Dendritic cell treated with granulocyte-macrophage colony-stimulating factor and Interleukin-4, amounts not matched to agents 40 ng/mL and 50 ng/mL, for 4 days (primary cell): ENCODE measurements at regions not wholly inside any gene's neighbourhood (a gene's known extent, or its start where the extent isn't known, plus 50 kb on each side); places are given as distances from the start of the nearest gene placed in this dataset.

ENCODE experiments used
- H3K27ac Mint-ChIP-seq: one replicate; pipeline ENCODE4 v1.8.0; 2022; ENCODE audit warnings: mild to moderate bottlenecking, mixed read lengths
- H3K27me3 Mint-ChIP-seq: one replicate; pipeline ENCODE4 v1.8.0; 2022; ENCODE audit warnings: mild to moderate bottlenecking, mixed read lengths
- H3K36me3 Mint-ChIP-seq: one replicate; pipeline ENCODE4 v1.8.0; 2022; ENCODE audit warnings: low read depth, mixed read lengths
- H3K4me1 Mint-ChIP-seq: one replicate; pipeline ENCODE4 v1.8.0; 2022; ENCODE audit warnings: low read depth, mixed read lengths
- H3K4me3 Mint-ChIP-seq: one replicate; pipeline ENCODE4 v1.8.0; 2022; ENCODE audit warnings: mild to moderate bottlenecking, moderate library complexity, mixed read lengths
- H3K9me3 Mint-ChIP-seq: one replicate; pipeline ENCODE4 v1.8.0; 2022; ENCODE audit warnings: mixed read lengths
- intact Hi-C: fragments of 100-400 bp; cut with micrococcal nuclease; formaldehyde crosslinking; loops from one replicate; pipeline ENCODE4 v1.15.0; 2022

- no peak overlapping the region for H3K4me3 Mint-ChIP-seq
- H3K36me3 Mint-ChIP-seq = no peaks in the 10 kb centered on the region
- no peak overlapping the region for H3K27ac Mint-ChIP-seq
- H3K27me3 Mint-ChIP-seq = no peaks in the 10 kb centered on the region
- intact Hi-C loops = no loop called here
- H3K9me3 Mint-ChIP-seq = peaks cover 12% of the 10 kb centered on the region
- peaks cover 7% of the 10 kb centered on the region for H3K4me1 Mint-ChIP-seq
Measured at GRCh38 chr3:135514060-135514448, 451.5 kb upstream of the PPP2R3A start.

- Mint-ChIP-seq H3K36me3 (no peaks in the 10 kb centered on the region), H3K4me1 (peaks cover 7% of the 10 kb centered on the region), H3K27ac (no peak overlapping the region), H3K9me3 (peaks cover 12% of the 10 kb centered on the region), H3K4me3 (no peak overlapping the region), H3K27me3 (no peaks in the 10 kb centered on the region)
- intact Hi-C loops = no loop called here
Measured at GRCh38 chr3:135516143-135516542, 449.4 kb upstream of the PPP2R3A start.

GRCh38 chr3:135528413-135529015, 437.0 kb upstream of the PPP2R3A start:
- Mint-ChIP-seq H3K4me3 (no peak overlapping the region), H3K27ac (no peak overlapping the region), H3K36me3 (no peaks in the 10 kb centered on the region), H3K27me3 (no peaks in the 10 kb centered on the region), H3K9me3 (no peaks in the 10 kb centered on the region), H3K4me1 (no peaks in the 10 kb centered on the region)
- intact Hi-C loops = no loop called here

GRCh38 chr3:135532021-135532420, 433.5 kb upstream of the PPP2R3A start:
- Mint-ChIP-seq H3K36me3 (no peaks in the 10 kb centered on the region), H3K9me3 (peaks cover 14% of the 10 kb centered on the region), H3K4me3 (no peak overlapping the region), H3K4me1 (no peaks in the 10 kb centered on the region), H3K27ac (no peak overlapping the region), H3K27me3 (no peaks in the 10 kb centered on the region)
- intact Hi-C loops = no loop called here

- Mint-ChIP-seq H3K9me3 (peaks cover 21% of the 10 kb centered on the region), H3K27ac (no peak overlapping the region), H3K4me1 (no peaks in the 10 kb centered on the region), H3K4me3 (no peak overlapping the region), H3K36me3 (no peaks in the 10 kb centered on the region), H3K27me3 (no peaks in the 10 kb centered on the region)
- intact Hi-C loops = no loop called here
Measured at GRCh38 chr3:135538123-135538522, 427.4 kb upstream of the PPP2R3A start.

DNA sequence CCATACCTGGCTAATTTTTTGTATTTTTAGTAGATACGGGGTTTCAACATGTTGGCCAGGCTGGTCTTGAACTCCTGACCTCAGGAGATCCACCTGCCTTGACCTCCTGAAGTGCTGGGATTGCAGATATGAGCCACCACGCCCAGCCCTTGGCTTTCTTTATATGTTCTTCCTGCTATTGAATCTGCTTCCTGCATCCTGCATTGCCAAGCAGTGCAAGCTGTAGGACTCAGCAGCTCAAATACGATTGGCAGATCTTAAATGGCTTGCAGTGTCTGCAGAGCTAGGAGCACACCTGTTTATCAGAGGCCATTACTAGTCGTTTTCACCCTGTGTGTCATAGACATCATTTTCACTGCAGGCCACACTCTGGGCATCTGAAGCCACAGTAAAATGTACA, 426.2 kb upstream of the PPP2R3A start:
- H3K27ac Mint-ChIP-seq = no peak overlapping the region
- H3K27me3 Mint-ChIP-seq = no peaks in the 10 kb centered on the region
- no peak overlapping the region for H3K4me3 Mint-ChIP-seq
- peaks cover 21% of the 10 kb centered on the region for H3K9me3 Mint-ChIP-seq
- no peaks in the 10 kb centered on the region for H3K36me3 Mint-ChIP-seq
- no peaks in the 10 kb centered on the region for H3K4me1 Mint-ChIP-seq
- intact Hi-C loops = no loop called here

DNA sequence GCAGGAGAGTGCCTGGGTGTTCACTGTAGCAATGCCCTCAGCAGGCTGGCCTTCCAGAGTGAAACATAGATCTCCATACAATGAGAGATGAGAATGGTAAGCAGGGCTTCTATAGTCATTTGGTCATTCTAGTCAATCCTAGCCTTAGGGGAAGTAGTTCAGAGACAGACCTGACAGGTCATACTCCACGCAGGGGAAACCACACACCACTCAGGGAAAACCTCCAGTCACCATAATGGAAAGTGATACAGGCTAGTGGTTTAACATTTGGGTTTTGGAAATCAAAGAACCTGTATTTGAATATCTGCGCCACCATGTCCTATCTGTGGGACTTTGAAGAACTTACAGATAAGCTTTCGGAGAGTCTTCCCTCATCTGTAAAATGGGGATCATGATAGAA, 425.7 kb upstream of the PPP2R3A start:
- no peaks in the 10 kb centered on the region for H3K27me3 Mint-ChIP-seq
- intact Hi-C loops = no loop called here
- no peaks in the 10 kb centered on the region for H3K36me3 Mint-ChIP-seq
- H3K4me1 Mint-ChIP-seq = no peaks in the 10 kb centered on the region
- H3K27ac Mint-ChIP-seq = no peak overlapping the region
- no peak overlapping the region for H3K4me3 Mint-ChIP-seq
- H3K9me3 Mint-ChIP-seq = peaks cover 21% of the 10 kb centered on the region

GRCh38 chr3:135549928-135550494, 415.5 kb upstream of the PPP2R3A start:
- no peaks in the 10 kb centered on the region for H3K9me3 Mint-ChIP-seq
- no peak overlapping the region for H3K4me3 Mint-ChIP-seq
- intact Hi-C loops = no loop called here
- no peaks in the 10 kb centered on the region for H3K36me3 Mint-ChIP-seq
- no peak overlapping the region for H3K27ac Mint-ChIP-seq
- H3K27me3 Mint-ChIP-seq = no peaks in the 10 kb centered on the region
- H3K4me1 Mint-ChIP-seq = no peaks in the 10 kb centered on the region

- H3K4me1 Mint-ChIP-seq = no peaks in the 10 kb centered on the region
- H3K27ac Mint-ChIP-seq = no peak overlapping the region
- H3K36me3 Mint-ChIP-seq = no peaks in the 10 kb centered on the region
- H3K27me3 Mint-ChIP-seq = no peaks in the 10 kb centered on the region
- H3K4me3 Mint-ChIP-seq = no peak overlapping the region
- no peaks in the 10 kb centered on the region for H3K9me3 Mint-ChIP-seq
- intact Hi-C loops = no loop called here
Measured at GRCh38 chr3:135556174-135556573, 409.4 kb upstream of the PPP2R3A start.

- no peak overlapping the region for H3K27ac Mint-ChIP-seq
- intact Hi-C loops = no loop called here
- no peaks in the 10 kb centered on the region for H3K36me3 Mint-ChIP-seq
- no peak overlapping the region for H3K4me3 Mint-ChIP-seq
- peaks cover 8% of the 10 kb centered on the region for H3K9me3 Mint-ChIP-seq
- H3K27me3 Mint-ChIP-seq = no peaks in the 10 kb centered on the region
- H3K4me1 Mint-ChIP-seq = no peaks in the 10 kb centered on the region
Measured at GRCh38 chr3:135558150-135558783, 407.3 kb upstream of the PPP2R3A start.

DNA sequence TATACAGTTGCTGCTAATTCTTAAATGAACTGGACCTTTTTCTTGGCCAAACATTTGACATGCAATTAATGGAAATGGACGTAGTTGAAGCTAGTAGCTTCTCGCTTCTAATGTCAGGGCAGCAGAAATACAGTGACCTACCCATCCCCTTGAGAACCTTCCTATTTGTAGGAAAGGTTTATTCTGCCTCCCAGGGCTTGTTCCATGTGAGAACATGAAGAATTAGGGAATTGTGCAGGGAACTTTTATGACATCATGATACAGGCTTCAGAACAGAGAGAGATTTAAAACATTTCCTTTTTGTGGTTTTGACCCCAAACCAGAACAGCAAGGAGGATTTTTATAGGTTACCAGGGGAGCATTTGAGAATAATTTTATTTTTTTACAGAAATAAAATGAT, 406.6 kb upstream of the PPP2R3A start:
- intact Hi-C loops = no loop called here
- Mint-ChIP-seq H3K27me3 (no peaks in the 10 kb centered on the region), H3K36me3 (no peaks in the 10 kb centered on the region), H3K4me1 (no peaks in the 10 kb centered on the region), H3K27ac (no peak overlapping the region), H3K9me3 (peaks cover 15% of the 10 kb centered on the region), H3K4me3 (no peak overlapping the region)

GRCh38 chr3:135559802-135560201, 405.7 kb upstream of the PPP2R3A start:
- H3K4me3 Mint-ChIP-seq = no peak overlapping the region
- peaks cover 17% of the 10 kb centered on the region for H3K9me3 Mint-ChIP-seq
- no peaks in the 10 kb centered on the region for H3K36me3 Mint-ChIP-seq
- no peaks in the 10 kb centered on the region for H3K27me3 Mint-ChIP-seq
- intact Hi-C loops = no loop called here
- no peaks in the 10 kb centered on the region for H3K4me1 Mint-ChIP-seq
- no peak overlapping the region for H3K27ac Mint-ChIP-seq

DNA sequence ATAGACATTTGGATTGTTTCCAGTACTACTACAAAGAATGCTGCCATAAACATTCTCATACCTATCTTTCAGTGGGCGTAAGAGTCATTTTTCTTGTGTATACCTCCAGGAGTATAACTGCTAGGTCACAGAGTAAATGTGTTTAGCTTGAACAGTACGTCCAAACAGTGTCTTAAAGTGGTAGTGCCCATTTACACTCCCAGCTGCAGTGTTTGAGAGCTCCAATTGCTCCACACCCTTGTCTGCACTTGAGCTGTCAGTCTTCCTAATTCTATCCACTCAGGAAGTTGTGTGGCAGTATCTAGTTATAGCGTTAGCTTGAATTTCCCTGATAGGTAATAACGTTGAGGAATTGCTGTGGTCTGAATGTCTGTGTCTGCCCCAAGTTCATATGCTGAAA, 404.7 kb upstream of the PPP2R3A start:
- Mint-ChIP-seq H3K9me3 (peaks cover 20% of the 10 kb centered on the region), H3K27ac (no peak overlapping the region), H3K4me1 (no peaks in the 10 kb centered on the region), H3K27me3 (no peaks in the 10 kb centered on the region), H3K4me3 (no peak overlapping the region), H3K36me3 (no peaks in the 10 kb centered on the region)
- intact Hi-C loops = no loop called here

GRCh38 chr3:135564696-135565095, 400.8 kb upstream of the PPP2R3A start:
- H3K4me3 Mint-ChIP-seq = no peak overlapping the region
- peaks cover 34% of the 10 kb centered on the region for H3K9me3 Mint-ChIP-seq
- intact Hi-C loops = no loop called here
- no peaks in the 10 kb centered on the region for H3K27me3 Mint-ChIP-seq
- no peak overlapping the region for H3K27ac Mint-ChIP-seq
- no peaks in the 10 kb centered on the region for H3K36me3 Mint-ChIP-seq
- no peaks in the 10 kb centered on the region for H3K4me1 Mint-ChIP-seq

GRCh38 chr3:135565546-135565945, 400.0 kb upstream of the PPP2R3A start:
- H3K4me3 Mint-ChIP-seq = no peak overlapping the region
- intact Hi-C loops = no loop called here
- no peaks in the 10 kb centered on the region for H3K36me3 Mint-ChIP-seq
- H3K27ac Mint-ChIP-seq = no peak overlapping the region
- H3K4me1 Mint-ChIP-seq = no peaks in the 10 kb centered on the region
- H3K9me3 Mint-ChIP-seq = peaks cover 34% of the 10 kb centered on the region
- H3K27me3 Mint-ChIP-seq = no peaks in the 10 kb centered on the region
